ENCODE measurements at regions not wholly inside any gene's neighbourhood (a gene's known extent, or its start where the extent isn't known, plus 50 kb on each side); places are given as distances from the start of the nearest gene placed in this dataset.

DNA sequence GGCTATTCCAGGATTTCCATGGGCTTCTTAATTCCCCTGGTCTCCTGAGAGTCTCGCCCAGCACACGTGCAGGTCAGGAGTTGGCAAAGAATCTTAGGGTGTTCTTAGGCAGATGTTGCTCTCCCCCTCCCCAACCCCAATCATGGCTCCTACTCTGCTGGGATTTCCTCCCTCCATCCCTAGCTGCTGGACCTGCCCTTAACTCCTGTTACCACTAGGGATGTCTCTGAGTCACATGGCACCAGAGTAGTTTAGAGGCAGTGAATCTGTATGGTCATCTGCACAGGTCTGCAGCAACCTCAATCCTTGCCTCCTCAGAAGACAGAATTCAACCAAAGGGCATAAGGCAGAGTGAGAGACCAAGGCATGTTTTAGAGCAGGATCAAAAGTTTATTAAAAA, 51.8 kb upstream of the CHST3 start:
- peaks cover 18% of the 10 kb centered on the region for H3K9me3 Mint-ChIP-seq
- no peak overlapping the region for H3K4me3 Mint-ChIP-seq
- H3K27me3 Mint-ChIP-seq (ENCODE audit: low read depth) = no peaks in the 10 kb centered on the region
- H3K4me1 Mint-ChIP-seq = peaks cover 4% of the 10 kb centered on the region; the same call in 1 of the 2 replicates
- DNase-seq (ENCODE audit: low spot score) (no peak), ATAC-seq (peak; percentile 84)
- H3K36me3 Mint-ChIP-seq = peaks cover 9% of the 10 kb centered on the region
- no peak for TF ChIP-seq CREM (CRISPR knock-in tag; IDR thresholded peaks at IDR 0.05)
- TF ChIP-seq, protein P1, sequence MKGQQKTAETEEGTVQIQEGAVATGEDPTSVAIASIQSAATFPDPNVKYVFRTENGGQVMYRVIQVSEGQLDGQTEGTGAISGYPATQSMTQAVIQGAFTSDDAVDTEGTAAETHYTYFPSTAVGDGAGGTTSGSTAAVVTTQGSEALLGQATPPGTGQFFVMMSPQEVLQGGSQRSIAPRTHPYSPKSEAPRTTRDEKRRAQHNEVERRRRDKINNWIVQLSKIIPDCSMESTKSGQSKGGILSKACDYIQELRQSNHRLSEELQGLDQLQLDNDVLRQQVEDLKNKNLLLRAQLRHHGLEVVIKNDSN (CRISPR knock-in tag; IDR thresholded peaks at IDR 0.05) = peak; percentile 61
- no peak overlapping the region for H3K27ac Mint-ChIP-seq
- CTCF ChIA-PET = interaction anchor here (0.6 to 1.0 kb wide), 4 partner anchors 16 to 139 kb away, joined by 3 to 5 read pairs (median 3); partner anchors contain the start of gene VSIR
- POLR2A ChIA-PET = no interaction called here

DNA sequence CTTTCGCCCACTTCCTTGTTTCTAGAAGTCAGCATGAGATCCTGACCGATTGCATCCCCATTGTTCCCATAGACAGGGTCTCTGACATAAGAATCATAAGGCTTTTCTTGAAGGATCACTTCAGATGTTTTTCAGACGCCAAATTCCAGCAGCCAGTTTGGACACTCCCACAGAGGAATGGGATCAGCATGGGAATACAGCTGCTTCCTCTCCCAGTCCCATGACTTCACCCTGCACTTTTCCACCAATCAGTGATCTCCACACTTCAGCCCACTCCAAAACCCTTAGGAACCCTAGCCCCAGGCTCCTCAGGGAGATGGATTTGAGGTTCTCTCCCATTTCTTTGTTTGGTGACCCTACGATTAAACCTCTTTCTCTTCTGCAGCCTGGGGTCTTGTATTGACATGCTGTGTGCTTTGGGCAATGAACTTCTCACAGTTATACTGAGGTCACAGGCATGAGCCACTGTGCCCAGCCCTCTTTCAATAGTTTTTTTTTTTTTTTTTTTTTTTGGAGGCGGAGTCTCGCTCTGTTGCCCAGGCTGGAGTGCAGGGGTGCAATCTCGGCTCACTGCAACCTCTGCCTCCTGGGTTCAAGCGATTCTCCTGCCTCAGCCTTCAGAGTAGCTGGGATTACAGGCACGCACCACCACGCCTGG, 52.8 kb upstream of the CHST3 start:
- Mint-ChIP-seq H3K27ac (no peak overlapping the region), H3K4me1 (peaks cover 4% of the 10 kb centered on the region; the same call in 1 of the 2 replicates), H3K9me3 (peaks cover 12% of the 10 kb centered on the region), H3K36me3 (peaks cover 6% of the 10 kb centered on the region), H3K4me3 (no peak overlapping the region), H3K27me3 (ENCODE audit: low read depth) (no peaks in the 10 kb centered on the region)
- POLR2A ChIA-PET = no interaction called here
- CTCF ChIA-PET = interaction anchor here (1.0 to 1.1 kb wide), 2 partner anchors 15 to 137 kb away, joined by 3 to 5 read pairs; no protein-coding TSS in a partner anchor
- TF ChIP-seq, protein P2, sequence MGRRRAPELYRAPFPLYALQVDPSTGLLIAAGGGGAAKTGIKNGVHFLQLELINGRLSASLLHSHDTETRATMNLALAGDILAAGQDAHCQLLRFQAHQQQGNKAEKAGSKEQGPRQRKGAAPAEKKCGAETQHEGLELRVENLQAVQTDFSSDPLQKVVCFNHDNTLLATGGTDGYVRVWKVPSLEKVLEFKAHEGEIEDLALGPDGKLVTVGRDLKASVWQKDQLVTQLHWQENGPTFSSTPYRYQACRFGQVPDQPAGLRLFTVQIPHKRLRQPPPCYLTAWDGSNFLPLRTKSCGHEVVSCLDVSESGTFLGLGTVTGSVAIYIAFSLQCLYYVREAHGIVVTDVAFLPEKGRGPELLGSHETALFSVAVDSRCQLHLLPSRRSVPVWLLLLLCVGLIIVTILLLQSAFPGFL (CRISPR knock-in tag; IDR thresholded peaks at IDR 0.05; ENCODE audit: borderline replicate concordance) = no peak
- TF ChIP-seq, protein P3, sequence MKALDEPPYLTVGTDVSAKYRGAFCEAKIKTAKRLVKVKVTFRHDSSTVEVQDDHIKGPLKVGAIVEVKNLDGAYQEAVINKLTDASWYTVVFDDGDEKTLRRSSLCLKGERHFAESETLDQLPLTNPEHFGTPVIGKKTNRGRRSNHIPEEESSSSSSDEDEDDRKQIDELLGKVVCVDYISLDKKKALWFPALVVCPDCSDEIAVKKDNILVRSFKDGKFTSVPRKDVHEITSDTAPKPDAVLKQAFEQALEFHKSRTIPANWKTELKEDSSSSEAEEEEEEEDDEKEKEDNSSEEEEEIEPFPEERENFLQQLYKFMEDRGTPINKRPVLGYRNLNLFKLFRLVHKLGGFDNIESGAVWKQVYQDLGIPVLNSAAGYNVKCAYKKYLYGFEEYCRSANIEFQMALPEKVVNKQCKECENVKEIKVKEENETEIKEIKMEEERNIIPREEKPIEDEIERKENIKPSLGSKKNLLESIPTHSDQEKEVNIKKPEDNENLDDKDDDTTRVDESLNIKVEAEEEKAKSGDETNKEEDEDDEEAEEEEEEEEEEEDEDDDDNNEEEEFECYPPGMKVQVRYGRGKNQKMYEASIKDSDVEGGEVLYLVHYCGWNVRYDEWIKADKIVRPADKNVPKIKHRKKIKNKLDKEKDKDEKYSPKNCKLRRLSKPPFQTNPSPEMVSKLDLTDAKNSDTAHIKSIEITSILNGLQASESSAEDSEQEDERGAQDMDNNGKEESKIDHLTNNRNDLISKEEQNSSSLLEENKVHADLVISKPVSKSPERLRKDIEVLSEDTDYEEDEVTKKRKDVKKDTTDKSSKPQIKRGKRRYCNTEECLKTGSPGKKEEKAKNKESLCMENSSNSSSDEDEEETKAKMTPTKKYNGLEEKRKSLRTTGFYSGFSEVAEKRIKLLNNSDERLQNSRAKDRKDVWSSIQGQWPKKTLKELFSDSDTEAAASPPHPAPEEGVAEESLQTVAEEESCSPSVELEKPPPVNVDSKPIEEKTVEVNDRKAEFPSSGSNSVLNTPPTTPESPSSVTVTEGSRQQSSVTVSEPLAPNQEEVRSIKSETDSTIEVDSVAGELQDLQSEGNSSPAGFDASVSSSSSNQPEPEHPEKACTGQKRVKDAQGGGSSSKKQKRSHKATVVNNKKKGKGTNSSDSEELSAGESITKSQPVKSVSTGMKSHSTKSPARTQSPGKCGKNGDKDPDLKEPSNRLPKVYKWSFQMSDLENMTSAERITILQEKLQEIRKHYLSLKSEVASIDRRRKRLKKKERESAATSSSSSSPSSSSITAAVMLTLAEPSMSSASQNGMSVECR (CRISPR knock-in tag; IDR thresholded peaks at IDR 0.05; ENCODE audit: borderline replicate concordance) = no peak
- TF ChIP-seq SMAD3 (CRISPR knock-in tag; IDR thresholded peaks at IDR 0.05; ENCODE audit: borderline replicate concordance) = no peak
- no peak for TF ChIP-seq KAT7 (CRISPR knock-in tag; IDR thresholded peaks at IDR 0.05; ENCODE audit: borderline replicate concordance)
- no peak for TF ChIP-seq HMGA2 (CRISPR knock-in tag; IDR thresholded peaks at IDR 0.05)
- TF ChIP-seq, protein P4, sequence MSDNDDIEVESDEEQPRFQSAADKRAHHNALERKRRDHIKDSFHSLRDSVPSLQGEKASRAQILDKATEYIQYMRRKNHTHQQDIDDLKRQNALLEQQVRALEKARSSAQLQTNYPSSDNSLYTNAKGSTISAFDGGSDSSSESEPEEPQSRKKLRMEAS (CRISPR knock-in tag; IDR thresholded peaks at IDR 0.05) = no peak
- TF ChIP-seq, protein P5, sequence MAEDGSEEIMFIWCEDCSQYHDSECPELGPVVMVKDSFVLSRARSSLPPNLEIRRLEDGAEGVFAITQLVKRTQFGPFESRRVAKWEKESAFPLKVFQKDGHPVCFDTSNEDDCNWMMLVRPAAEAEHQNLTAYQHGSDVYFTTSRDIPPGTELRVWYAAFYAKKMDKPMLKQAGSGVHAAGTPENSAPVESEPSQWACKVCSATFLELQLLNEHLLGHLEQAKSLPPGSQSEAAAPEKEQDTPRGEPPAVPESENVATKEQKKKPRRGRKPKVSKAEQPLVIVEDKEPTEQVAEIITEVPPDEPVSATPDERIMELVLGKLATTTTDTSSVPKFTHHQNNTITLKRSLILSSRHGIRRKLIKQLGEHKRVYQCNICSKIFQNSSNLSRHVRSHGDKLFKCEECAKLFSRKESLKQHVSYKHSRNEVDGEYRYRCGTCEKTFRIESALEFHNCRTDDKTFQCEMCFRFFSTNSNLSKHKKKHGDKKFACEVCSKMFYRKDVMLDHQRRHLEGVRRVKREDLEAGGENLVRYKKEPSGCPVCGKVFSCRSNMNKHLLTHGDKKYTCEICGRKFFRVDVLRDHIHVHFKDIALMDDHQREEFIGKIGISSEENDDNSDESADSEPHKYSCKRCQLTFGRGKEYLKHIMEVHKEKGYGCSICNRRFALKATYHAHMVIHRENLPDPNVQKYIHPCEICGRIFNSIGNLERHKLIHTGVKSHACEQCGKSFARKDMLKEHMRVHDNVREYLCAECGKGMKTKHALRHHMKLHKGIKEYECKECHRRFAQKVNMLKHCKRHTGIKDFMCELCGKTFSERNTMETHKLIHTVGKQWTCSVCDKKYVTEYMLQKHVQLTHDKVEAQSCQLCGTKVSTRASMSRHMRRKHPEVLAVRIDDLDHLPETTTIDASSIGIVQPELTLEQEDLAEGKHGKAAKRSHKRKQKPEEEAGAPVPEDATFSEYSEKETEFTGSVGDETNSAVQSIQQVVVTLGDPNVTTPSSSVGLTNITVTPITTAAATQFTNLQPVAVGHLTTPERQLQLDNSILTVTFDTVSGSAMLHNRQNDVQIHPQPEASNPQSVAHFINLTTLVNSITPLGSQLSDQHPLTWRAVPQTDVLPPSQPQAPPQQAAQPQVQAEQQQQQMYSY (CRISPR knock-in tag; IDR thresholded peaks at IDR 0.05) = no peak
- TF ChIP-seq TP53 (CRISPR knock-in tag; IDR thresholded peaks at IDR 0.05) = no peak
- TF ChIP-seq, protein P6, sequence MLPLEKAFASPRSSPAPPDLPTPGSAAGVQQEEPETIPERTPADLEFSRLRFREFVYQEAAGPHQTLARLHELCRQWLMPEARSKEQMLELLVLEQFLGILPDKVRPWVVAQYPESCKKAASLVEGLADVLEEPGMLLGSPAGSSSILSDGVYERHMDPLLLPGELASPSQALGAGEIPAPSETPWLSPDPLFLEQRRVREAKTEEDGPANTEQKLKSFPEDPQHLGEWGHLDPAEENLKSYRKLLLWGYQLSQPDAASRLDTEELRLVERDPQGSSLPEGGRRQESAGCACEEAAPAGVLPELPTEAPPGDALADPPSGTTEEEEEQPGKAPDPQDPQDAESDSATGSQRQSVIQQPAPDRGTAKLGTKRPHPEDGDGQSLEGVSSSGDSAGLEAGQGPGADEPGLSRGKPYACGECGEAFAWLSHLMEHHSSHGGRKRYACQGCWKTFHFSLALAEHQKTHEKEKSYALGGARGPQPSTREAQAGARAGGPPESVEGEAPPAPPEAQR (CRISPR knock-in tag; IDR thresholded peaks at IDR 0.05) = no peak
- no peak for TF ChIP-seq TEAD1 (CRISPR knock-in tag; IDR thresholded peaks at IDR 0.05)
- no peak for TF ChIP-seq ZNF317 (CRISPR knock-in tag; IDR thresholded peaks at IDR 0.05; ENCODE audit: borderline replicate concordance, low read depth)
- TF ChIP-seq ESRRA (CRISPR knock-in tag; IDR thresholded peaks at IDR 0.05; ENCODE audit: borderline replicate concordance) = no peak
- TF ChIP-seq, protein P7, sequence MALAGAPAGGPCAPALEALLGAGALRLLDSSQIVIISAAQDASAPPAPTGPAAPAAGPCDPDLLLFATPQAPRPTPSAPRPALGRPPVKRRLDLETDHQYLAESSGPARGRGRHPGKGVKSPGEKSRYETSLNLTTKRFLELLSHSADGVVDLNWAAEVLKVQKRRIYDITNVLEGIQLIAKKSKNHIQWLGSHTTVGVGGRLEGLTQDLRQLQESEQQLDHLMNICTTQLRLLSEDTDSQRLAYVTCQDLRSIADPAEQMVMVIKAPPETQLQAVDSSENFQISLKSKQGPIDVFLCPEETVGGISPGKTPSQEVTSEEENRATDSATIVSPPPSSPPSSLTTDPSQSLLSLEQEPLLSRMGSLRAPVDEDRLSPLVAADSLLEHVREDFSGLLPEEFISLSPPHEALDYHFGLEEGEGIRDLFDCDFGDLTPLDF (CRISPR knock-in tag; IDR thresholded peaks at IDR 0.05) = no peak
- DNase-seq (ENCODE audit: low spot score) = no peak
- peak; percentile 53; the same call in 1 of the 2 replicates for ATAC-seq
